GM12892 (cell line): ENCODE measurements at regions not wholly inside any gene's neighbourhood (a gene's known extent, or its start where the extent isn't known, plus 50 kb on each side); places are given as distances from the start of the nearest gene placed in this dataset.

ENCODE experiments used
- DNase-seq: peaks from one replicate; pipeline ENCODE4 v3.0.0; 2011; ENCODE audit not compliant: insufficient read length
- FAIRE-seq: peaks from 2 replicates; lab custom pipeline; 2011; peaks lifted over from hg19 to GRCh38; lab: Jason Lieb, UNC
- POLR2A ChIP-seq: IDR thresholded peaks from 2 replicates; pipeline ENCODE4 v1.6.1; 2011; ENCODE audit warnings: low read depth, low read length, control low read depth
- POLR2AphosphoS5 ChIP-seq: IDR thresholded peaks from 2 replicates; pipeline ENCODE4 v1.6.1; 2011; ENCODE audit warnings: low read depth, low read length, control low read depth
- TAF1 ChIP-seq: IDR thresholded peaks from 2 replicates; pipeline ENCODE4 v1.6.1; 2011; ENCODE audit warnings: low read depth, mild to moderate bottlenecking, control low read depth, low read length, borderline replicate concordance

DNA sequence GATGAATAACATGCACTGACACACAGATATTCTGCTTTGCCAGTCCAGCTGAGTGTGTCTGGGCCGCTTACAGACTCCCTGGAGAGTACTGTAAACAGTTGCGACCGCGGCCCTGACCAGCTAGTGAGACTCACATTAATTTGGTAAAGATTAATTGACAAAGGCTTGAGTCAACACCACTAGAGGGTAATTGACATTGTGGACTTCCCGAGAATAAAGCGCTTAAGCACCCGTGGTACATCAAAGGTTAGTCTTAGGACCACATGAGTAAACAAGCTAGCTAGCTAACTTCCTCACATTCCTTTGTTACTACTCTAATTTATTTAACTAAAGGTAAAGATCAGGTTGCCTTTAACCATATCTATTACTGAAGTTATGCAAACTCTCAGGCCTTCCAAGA is 624.4 kb upstream of the ARGLU1 start:
- no peak for TF ChIP-seq POLR2AphosphoS5
- no peak for TF ChIP-seq TAF1
- no peak for TF ChIP-seq POLR2A
- FAIRE-seq (no peak), DNase-seq (no peak)

DNA sequence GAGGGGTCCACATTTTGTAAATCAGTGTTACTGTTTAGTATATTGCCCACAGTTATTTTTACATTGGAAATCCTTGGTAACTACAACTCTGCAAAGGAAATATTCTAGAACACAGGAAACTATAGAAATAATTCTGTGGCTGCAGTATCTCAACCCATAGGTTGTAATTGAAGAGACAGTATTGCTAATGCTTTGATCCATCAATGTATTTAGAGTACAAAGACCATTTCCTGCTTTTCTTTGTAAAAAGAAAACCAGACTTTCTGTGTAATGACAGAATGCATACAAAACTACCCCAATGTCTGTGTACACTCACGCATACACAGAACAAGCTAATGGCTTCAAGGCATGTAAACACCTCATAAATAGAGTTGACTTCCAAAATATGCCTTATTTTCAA is 622.1 kb upstream of the ARGLU1 start:
- FAIRE-seq (no peak), DNase-seq (no peak)
- TF ChIP-seq POLR2A (no peak), POLR2AphosphoS5 (no peak), TAF1 (no peak)

DNA sequence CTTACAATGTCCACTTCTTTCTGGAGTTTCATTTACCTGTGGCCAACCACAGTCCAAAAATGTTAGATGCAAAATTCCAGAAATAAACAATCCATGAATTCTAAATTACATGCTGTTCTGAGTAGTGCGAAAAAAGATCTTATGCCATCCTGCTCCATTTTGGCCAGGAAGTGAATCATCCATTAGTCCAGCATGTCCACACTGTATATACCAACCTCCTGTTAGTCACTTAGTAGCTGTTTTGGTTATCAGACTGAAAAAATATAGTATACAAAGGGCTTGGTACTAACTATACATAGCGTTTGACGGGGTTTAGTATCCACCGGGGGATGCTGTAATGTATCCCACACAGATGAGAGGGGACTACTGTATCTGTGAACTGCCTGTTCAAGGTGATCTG is 618.0 kb upstream of the ARGLU1 start:
- TF ChIP-seq POLR2AphosphoS5: no peak
- no peak for TF ChIP-seq POLR2A
- TF ChIP-seq TAF1: no peak
- FAIRE-seq (no peak), DNase-seq (no peak)

DNA sequence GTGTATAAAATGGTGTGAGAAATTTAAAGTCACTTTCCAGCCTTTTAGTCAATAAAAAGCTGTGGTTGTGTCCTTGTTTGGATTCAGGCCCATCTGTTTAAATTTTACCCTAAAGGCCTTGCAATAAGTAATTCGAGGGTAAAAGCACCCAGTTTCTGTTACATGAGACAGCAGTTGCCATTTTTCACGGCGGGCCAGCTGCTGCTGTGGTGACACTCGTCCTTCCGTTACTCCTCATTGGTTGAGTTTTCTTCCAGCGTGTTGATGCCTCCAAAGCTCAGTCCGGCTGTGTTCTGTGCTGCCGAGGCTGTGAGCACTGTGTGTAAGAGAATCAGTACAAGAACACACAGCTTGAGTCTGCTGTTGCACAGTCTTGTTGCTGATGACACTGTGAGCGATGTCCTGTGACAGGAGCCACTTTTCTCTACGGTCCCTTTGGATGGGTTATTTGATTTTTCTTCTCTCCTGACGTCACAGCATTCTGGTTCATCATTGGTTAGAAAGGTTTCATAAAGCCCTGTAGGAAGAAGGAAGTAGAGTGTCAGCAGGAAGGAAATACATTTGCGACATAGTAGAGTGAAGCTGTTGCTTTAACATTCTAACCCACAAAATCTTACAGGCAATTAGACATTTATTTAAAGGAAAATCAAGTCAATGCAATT is 602.5 kb upstream of the ARGLU1 start:
- no peak for TF ChIP-seq POLR2AphosphoS5
- no peak for TF ChIP-seq POLR2A
- DNase-seq (no peak), FAIRE-seq (no peak)

DNA sequence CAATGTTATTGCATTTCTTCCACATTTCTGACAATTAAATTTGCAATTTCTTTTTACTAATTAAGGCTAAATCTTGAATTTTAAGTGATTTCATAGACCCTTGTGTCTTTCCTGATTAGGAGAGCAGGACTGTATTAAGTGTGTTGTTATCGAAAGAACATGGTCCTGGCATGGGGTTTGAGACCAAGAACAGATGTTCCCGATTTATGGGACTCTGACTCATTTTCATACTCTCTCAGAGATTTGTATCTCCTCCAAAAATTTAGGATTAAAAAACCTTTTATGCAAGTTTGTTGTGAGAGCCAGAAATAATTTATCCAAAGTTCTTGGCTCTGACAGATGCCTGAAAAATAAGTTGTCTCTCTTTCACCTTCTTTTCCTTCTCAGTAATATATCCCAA is 589.3 kb upstream of the ARGLU1 start:
- TF ChIP-seq POLR2AphosphoS5 (no peak), TAF1 (no peak), POLR2A (no peak)
- DNase-seq: no peak
- no peak for FAIRE-seq

DNA sequence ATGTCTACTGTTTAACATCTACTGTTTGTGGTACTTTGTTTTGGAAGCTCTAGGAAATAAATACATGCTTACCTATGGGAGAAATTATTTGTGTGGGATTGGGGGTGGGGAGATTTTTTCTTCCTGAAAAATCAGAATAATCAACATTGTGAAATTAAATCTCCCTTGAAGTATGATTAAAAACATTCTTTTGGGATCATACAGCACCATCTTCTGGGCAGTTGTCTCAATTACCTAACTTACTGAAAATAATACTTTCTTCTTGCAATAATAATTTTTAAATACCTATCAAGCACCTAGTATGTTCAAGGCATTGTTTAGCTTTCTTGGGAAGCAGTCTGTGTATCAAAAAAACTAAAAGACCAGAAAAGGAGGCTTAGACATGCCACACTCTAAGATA is 576.5 kb upstream of the ARGLU1 start:
- FAIRE-seq (no peak), DNase-seq (no peak)
- TF ChIP-seq POLR2AphosphoS5 (no peak), TAF1 (no peak), POLR2A (no peak)

DNA sequence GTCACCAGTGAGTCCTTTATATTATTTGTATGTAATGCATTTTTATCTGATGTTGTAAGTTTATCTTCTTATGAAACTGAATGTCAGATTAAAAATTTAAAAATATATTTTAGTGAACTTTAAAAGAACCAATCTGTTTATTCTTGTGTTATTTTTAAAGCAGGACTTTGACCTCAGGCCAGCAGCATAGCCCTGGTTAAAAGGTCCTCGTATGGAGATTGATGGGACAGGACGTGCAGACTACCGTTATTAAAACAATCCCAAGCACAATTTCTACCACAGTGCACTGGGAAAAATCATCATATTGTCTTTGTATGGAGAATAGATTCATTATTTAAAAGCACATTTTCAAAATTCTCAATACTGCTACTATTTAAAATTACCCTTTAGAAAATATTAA is 573.8 kb upstream of the ARGLU1 start:
- no peak for TF ChIP-seq POLR2A
- no peak for TF ChIP-seq TAF1
- TF ChIP-seq POLR2AphosphoS5: no peak
- FAIRE-seq (no peak), DNase-seq (no peak)

DNA sequence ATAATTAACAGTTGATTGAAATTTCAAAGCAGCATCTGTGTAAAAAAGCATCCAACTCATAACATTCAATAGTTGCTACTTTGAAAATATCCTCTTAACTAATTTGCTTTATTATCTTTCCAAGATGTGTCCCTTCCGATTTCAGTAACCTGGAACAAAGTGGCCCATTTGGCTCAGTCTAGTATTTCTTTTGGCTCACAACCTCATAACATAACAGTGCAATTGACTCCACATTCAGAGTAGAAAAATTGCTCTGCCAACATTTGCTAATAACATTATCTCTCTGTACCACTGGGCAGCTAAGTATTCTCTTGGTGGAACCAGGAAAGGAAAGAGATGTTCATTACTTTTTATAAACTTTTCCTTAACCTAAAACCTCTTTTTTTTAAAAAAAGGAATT is 571.1 kb upstream of the ARGLU1 start:
- DNase-seq: no peak
- no peak for FAIRE-seq

DNA sequence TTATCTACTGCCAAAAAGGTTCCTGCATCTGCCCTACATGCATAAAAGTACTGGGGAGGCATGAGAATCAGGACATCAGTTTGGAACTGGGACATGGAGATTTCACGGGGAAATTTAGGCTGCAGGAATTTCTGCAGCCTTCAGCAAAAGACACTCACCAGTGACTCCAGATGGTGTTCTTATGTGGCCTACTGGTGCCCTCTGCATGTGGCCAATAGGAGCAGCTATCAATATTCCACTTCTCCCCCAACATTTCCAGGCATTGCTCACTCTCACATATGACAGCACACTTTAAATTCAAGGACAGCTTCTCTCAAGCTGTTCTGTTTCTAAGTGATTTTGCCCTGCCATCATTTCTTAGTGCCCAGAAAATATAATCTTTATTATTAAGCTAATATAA is 570.5 kb upstream of the ARGLU1 start:
- TF ChIP-seq POLR2A: no peak
- TF ChIP-seq TAF1: no peak
- TF ChIP-seq POLR2AphosphoS5: no peak
- DNase-seq (no peak), FAIRE-seq (no peak)

More for the DNA sequence above, 571.1 kb upstream of the ARGLU1 start:
- TF ChIP-seq TAF1 (no peak), POLR2AphosphoS5 (no peak), POLR2A (no peak)

DNA sequence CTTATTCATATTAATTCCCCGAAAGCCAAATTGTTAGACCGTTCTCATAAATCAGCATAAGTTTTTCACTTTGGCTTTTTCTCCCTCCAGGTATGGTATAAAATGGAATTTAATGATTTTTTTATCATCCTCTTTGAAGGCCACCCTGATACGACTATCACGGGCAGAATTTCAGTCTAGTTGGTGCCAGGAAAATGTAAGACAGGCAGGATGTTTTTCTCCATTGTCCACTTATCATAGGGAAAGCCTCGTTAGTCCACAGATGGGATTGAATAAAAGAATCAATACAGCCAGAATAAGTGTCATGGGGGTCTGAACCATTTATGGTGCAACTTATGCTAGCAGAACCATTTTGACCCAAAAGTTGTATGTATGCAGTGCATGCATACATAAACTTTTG is 566.0 kb upstream of the ARGLU1 start:
- TF ChIP-seq POLR2A (no peak), POLR2AphosphoS5 (no peak), TAF1 (no peak)
- DNase-seq (no peak), FAIRE-seq (no peak)

DNA sequence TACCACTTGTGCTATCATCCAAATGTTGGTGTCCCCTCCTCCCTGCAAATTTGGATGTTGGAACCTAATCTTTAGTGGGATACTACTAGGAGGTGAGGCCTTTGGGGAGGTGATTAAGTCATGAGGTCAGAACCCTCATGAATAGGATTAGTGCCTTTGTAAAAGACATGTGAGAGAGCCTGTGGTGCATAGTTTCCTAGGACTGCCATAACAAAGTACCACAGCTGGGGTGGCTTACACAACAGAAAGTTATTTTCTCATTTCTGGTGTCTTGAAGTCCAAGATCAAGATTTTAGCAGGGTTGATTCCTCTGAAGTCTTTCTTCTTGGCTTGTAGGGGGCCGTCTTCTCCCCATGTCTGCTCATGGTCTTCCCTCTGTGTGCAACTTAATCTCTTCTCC is 562.6 kb upstream of the ARGLU1 start:
- DNase-seq: no peak
- no peak for FAIRE-seq
- TF ChIP-seq TAF1 (no peak), POLR2A (no peak), POLR2AphosphoS5 (no peak)

DNA sequence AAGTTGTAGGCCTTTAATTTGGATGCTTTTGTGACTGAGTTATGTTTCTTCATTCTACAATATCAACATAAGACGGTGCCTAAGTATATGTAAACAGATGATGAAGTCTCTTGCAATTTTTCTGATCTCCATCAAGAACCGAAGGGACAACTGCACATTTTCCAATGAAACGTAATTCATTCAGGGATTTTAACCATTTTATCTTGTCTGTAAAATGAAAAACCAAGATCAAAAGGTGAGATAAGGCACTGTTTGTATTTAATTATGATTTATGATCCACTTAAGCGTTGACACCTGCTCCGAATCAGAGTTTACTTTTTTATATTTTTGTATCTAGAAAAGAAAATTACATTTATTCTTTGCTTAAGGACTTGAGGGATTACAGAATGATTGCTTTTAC is 556.8 kb upstream of the ARGLU1 start:
- DNase-seq (no peak), FAIRE-seq (no peak)
- TF ChIP-seq POLR2A: no peak
- no peak for TF ChIP-seq TAF1
- no peak for TF ChIP-seq POLR2AphosphoS5
